GM19452 (cell line): ENCODE measurements at regions not wholly inside any gene's neighbourhood (a gene's known extent, or its start where the extent isn't known, plus 50 kb on each side); places are given as distances from the start of the nearest gene placed in this dataset.

ENCODE experiments used
- ATAC-seq: cut with Tn5 transposase; IDR thresholded peaks from one replicate; pipeline ENCODE4 v1.9.1; 2021; ENCODE audit not compliant: unreplicated experiment

DNA sequence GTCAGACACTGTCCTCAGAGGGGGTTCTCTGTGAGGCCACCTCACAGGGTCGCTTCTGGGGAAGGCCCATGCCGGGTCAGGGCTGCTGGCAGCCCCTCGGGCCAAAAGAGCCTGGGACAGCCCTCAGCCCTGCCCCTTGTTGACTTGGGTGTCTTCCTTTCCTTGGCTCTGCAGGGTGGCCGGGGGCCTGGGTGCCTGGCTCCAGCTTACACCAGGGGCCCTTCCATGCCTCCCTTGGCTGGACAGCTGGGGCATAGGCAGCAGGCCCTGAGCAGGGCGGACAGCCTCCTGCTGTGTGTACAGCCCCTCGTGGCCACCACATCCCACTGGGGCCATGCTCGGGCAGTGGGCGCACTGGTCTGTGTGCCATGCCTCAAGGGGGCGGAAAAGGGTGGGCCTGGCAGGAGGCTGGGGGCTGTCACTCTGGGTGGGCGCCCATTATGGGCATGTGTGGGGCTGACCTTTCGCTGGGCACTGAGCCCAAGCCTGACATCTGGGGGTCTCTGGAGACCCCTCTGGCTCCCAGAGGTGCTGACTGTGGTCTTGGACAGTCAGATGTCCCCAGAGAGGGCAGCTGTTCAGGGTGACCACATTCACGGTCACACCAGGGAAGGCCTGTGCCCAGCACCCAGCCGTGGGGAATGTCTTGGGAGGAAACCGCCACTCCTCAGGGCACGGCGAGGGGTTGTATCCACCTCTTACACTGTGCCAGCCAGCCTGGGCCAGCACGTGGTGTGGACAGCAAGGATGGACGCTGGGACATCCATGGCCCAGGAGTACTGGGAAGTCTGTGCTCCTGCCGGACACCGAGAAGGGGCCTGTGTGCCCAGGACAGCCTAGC is 313.3 kb downstream of the TMEM121 start:
- no peak for ATAC-seq

DNA sequence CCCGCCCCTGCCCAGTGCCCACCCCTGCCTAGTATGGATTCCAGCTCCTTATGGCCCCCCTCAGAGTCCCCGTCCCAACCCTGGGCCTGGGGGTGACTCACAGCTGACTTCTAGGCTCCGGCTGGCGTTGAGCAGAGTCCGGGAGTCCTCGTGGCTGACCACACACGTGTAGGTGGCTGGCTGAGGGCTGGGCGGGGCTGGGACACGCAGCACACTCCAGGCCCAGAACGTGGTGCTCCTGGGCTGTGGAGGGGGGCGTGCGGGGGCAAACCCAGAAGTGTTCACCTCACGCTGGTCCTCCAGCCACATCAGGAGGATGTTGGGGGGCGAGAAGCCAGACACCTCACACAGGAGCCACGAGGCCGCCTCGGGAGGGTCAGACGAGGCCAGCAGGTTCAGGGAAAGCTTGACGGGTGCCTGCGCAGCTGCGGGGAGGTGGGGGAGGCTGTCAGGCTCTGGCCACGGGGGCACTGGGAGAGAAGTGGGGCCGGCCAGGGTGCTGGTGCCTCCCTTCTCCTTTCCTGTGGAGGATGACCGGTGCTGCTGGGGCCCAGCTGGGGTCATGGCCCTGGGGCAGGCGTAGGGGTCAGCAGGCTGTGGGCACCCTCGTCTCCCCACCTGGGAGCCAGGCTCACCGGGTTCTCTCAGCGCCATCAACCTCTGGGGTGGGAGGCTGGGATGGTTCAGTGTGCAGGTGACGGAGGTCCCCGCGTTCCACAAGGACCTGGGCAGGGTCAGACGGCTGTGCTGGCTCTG is 314.1 kb downstream of the TMEM121 start:
- no peak for ATAC-seq

DNA sequence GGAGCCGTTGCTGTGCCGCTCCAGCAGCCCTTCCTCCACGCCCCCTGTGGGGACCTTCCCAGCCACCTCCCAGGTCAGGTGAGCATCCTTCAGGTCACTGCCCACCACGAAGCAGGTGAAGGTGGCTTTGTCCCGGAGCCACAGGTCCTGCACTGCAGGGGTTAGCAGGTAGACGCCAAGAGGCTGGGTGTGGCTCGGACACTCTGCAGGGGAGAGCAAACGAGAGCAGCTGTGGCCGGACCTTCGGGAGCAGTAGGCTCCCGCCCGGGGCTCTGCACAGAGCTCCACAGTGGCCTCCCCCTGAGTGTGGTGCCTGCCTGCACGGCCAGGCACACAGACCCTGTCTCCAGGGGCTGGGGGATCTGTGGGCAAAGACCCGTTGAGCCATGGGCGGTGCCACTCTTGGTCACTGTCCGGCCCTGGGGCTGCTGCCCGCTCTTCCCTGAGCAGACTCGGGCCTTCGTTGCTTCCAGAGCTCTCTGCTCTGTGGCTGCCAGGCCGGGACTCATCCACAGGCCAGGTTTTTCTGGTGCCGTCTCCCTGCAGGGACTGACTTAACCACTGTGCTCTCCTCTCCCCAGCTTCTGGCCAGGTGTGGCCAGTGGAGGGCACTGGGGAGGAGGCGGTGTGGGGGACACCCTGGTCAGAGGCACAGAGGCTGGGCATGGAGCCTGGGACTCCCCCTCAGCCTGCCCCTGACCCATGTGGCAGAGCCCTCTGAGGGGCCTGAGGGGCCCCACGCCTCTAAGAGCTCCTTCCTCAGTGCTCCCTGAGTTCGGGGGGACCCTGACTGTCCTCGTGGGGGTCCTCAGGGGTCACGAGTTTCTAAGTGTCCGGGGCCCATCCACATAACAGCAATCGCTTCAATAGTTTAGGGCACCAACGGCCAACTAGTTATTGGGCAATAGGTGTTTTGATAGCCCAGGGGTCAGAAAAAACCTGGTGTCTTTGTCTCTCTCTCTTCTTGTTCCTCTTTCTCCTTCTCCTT is 314.9 kb downstream of the TMEM121 start:
- no peak for ATAC-seq

DNA sequence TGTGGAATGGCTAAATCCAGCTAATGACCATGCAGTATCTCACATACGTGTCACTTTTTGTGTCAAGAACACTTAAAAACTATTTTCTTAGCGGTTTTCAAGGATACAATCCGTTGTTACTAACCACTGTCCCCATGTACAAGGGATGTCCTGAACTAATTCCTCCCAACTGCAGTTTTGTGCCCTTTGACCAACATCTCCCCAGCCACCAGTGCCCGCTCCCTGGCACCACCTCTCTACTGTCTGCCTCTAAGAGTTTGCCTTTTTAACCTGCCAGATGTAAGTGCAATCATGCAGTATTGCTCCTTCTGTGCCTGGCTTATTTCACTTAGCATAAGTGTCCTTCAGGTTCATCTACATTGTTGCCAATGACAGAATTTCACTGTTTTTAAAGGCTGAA is 315.7 kb downstream of the TMEM121 start:
- no peak for ATAC-seq

DNA sequence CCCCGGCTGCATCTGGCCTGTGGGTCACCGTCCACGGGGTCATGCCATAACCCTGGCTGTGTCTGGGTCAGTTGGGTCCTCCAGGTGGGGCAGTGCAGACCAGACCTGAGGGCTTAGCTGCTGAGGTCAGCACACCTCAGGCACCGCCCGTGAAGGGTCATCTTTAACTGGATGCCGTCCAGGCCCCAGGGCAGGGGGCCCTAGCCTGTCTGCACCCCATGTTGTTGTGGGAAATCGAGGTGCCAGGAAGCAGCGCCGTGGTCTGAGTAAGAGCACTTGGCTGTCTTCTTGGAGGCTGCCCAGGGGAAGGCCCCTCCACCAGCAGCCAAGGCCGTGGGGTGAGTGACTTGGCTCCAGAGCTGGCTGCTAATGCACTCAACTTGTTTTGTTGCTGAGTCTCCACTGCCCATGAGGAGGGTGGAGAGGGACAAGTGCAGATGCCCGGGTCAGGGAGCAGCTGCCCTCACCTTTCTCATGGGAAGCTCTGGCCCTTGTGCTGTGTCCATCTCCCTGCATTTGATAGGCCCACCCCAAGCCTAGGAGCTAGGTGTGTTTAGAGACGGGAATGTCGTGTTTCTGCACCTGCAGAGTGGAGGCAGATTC is 317.2 kb downstream of the TMEM121 start:
- ATAC-seq = no peak

DNA sequence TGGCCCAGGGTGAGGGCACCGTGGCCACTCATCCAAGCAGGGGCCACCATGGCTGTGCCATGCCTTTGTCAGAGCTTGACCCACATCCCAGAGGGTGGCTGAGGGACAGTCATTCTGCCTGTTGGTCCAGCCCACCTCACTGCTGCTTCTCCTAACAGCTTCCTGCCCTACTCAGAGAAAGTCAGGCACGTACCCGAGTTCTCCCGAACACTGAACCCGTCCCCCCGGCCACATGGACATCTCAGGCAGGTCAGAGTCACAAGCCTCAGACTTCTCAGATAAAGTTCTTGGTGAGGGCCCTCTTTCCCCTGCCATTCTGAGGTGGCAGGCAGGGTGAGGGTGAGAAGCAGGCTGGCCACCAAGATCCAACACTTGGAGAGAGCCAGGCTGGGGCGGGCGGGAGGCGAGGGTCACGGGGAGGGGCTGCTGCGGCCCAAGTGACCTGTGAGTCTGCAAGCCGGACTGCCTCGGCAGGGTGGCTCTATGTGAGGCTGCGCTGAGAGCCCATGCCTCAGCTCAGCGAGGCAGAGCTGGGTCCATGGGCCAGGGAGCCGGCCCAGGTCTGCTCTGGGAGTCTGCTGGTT is 317.8 kb downstream of the TMEM121 start:
- no peak for ATAC-seq

DNA sequence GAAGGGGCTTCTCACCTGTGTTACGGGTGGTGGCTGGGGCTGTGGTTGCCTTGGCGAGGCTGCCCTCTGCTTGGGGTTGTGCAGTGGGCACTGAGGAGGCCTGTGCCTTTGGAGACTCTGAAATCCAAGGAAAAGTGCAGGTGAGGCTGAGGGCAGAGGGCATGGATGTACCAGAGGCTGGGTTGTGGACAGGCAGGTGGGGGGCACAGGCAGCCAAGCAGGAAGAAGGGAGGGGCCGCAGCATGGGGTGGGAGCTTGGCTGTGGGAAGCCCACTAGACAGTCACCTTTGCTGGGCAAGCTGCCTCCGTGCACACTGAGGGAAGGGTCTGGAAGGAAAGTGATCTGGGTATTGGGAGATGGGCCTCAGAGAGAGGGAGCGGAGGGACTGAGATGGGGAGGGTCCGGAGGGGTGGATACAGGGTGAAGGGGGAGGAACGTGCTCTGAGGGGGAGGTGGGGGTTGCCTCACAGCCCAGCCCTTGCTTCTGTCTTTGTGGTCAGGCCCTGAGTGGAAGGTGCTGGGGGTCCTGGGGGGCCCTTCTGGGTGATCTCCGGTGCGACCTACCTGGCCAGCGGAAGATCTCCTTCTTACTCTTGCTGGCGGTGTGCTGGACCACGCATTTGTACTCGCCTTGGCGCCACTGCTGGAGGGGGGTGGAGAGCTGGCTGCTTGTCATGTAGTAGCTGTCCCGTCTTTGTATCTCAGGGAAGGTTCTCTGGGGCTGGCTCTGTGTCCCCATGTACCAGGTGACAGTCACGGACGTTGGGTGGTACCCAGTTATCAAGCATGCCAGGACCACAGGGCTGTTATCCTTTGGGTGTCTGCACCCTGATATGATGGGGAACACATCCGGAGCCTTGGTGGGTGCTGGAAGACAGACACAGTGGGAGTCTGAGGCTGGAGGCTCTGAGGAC is 318.7 kb downstream of the TMEM121 start:
- no peak for ATAC-seq

DNA sequence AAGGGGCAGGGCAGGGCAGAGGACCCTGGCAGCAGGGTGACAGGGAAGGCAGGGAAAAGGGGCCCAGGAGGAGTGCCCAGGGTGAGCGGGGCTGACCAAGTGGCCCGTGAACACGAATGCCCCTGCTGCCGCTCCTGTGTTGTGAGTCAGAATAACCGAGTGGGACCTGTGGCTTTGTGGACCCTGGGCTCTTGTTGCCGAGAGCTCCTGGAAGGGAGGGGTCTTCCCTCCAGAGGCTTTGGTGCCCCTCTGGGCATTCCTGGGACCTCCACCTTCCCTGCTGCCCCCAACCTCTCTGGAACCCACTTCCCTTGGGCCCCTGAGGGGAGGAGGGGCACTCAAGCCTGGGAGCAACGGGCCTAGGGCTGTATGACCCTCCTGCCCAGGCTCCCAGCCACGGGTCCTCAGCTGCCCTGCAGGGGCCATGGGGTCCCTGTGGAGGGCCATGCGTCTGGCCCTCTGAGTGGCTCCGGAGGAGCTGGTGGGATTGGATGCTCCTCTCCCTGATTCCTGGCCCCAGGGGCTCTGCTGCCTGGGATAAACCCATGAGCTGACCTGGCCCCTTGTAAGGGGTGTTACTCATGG is 319.4 kb downstream of the TMEM121 start:
- ATAC-seq = no peak

DNA sequence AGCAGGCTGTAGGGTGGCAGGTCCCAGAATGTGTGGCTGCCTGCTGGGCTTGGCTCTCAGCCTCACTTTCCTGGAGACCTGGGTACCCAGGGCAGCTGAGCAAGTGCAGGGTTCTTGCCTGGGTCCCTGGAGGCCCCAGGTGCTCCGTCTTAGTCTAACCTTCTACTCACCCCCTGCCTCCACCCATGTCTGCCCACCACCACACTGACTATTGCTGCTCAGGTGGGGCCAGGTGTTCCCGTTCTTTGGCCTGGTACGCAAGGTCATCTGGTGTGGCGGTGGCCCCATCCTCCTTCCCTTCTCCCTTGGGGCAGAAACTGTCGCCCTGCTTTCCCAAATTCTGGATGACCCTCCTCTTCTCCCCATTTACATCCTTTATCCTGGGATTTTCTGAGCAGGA is 319.9 kb downstream of the TMEM121 start:
- no peak for ATAC-seq

DNA sequence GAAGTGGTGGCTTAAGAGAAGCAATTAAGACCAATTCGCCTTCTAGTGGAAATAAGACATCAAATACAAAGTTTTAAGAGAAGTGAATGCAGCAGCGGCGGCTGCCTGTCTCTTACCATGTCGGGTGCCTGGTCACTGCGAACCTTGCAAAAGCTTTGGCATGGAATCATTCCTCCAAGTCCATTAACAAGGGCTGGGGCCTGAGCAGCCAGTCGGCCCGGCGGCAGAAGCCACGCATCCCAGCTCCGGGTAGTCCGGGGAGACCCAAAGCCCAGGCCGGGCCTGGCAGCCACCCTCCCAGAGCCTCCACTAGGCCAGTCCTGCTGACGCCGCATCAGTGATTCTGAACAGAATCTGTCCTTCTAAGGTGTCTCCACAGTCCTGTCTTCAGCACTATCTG is 321.0 kb downstream of the TMEM121 start:
- ATAC-seq = no peak

DNA sequence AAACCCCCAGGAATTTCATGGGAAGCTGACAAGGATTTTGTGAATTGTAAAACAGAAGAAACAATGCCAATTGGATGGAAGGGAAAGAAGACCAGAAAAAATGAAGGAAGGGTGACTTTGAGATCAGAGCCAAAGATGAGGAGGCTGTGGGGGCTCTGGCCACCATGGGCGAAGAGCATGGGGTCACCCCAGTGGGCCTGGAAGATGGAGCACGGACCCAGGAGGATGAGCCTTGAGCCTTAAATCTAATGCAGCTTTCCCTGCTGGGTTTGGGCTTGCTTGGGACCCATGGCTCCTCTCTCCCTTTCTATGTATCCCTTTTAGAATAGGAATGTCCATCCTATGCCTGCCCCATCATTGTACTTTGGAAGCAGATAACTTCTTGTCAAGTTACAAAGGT is 322.2 kb downstream of the TMEM121 start:
- no peak for ATAC-seq

DNA sequence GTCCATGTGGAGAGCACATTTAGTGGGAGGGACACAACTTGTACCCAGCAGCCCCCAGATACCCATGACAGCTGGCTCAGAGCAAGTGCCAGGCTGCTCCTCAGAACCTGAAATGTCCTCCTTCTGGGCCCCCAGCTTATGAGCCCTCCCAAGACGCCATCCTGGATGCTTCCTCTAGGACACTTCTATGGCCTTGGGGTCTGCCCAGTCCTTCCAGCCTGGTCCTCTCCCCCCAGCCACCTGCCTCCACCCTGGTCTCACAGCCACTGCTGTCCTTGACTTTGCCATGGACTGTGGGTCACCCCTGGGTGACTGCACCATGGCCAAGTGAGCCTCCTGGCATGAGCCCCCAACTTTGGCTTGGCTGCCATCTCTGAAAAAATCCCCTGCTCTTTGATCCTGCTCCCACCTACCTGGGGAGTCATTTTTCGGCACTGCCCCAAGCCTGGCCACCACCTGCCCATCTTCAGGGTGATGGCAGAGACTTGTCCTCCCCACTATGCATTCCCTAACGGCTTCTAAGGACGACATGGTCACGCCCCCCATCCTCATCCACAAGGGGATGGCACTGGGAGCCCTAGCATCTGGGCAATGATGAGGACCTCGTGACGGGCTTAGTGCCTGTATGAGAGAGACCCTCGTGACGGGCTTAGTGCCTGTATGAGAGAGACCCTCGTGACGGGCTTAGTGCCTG is 323.7 kb downstream of the TMEM121 start:
- ATAC-seq = no peak

DNA sequence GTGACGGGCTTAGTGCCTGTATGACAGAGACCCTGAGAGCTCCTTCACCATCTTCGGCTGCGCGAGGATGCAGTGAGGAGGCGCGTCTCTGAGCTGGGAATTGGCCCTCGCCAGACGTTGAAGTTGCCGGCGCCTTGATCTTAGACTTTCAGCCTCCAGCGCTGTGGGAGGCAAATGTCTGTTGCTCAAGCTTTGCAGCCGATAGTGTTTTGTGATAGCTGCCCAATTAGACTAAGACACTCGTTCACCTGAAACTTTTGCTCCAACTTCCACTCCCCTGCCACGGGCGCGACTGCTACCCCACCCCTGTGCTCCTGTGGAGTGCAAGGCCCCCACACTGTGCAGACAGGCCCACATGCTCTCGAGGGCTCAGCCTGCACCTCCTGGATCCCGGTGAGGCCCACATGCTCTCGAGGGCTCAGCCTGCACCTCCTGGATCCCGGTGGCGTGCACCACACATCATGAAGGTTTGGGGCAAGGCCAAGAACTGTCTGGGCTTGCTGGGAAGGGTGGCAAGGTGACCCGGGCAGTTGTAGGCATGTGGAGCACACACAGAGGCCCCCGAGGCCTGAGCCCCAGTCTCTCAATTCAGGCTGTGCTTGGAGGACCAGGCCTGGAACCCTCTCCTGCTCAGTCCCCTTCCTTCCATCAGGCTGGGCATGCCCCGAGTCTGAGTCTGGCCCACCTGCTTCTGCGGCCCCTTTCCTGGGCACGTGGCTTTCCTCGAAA is 324.6 kb downstream of the TMEM121 start:
- no peak for ATAC-seq

DNA sequence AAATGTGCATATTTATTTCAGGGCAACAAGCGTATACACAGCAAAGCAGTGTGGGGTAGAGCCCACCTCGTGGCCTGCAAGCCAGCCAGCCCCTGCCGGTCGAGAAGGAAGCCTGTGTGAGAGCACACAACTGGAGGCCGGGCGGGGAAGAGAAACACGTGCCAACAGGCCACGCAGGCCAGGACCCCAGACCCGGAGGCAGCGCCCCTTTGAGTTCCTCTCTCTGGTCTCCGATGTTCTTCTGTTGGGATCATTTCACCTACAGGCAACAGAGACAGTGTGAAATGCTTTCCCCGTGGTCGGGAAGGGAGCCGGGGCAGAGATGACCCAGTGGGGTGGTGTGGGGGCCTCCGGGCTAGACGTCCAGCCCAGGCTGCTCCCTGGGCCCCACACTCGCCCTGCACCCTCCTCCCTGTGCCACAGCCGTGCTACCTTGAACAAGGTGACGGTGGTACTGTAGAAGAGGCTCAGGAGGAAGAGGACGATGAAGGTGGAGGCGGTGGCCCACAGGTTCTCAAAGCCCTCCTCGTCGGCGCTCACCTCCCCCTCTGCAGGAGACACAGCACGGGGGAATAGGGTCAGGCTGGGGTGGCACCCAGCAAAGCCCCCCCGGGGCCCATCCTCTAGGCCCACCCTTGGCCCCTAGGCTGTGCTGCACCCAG is 325.5 kb downstream of the TMEM121 start:
- ATAC-seq = no peak

DNA sequence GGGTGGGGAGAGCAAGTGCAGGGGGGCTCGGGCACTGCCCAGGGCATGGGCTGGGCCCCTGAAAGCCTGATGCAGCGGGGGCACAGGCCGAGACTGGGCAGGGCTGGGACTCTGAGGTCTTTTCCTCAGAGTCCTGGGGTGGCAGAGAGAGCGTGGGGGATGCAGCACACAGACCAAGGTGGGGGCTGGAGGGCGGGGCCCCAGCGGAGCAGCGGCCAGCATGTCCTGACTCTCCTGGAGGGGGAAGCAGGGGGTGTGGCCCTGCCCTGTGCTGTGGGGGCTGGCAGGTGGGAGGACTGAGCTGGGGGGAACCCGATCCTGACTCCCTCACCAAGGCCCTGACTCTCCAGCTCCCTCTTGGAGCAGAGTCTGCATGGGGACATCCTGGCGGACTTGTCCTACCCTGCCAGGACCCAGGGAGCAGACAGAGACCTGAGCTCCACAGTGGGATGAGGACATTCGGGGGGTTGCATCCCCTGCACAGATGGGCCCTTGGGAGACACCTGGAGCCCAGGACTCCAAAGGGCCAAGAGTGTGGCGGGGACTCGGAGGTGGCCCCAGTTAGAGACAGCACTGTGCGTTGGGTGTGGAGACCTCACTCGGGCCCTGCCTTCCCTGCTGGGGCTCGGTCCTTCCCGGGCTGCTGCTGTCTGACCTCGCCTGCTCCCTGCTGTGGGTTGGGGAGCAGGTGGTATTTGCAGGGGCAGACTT is 326.1 kb downstream of the TMEM121 start:
- ATAC-seq = no peak

DNA sequence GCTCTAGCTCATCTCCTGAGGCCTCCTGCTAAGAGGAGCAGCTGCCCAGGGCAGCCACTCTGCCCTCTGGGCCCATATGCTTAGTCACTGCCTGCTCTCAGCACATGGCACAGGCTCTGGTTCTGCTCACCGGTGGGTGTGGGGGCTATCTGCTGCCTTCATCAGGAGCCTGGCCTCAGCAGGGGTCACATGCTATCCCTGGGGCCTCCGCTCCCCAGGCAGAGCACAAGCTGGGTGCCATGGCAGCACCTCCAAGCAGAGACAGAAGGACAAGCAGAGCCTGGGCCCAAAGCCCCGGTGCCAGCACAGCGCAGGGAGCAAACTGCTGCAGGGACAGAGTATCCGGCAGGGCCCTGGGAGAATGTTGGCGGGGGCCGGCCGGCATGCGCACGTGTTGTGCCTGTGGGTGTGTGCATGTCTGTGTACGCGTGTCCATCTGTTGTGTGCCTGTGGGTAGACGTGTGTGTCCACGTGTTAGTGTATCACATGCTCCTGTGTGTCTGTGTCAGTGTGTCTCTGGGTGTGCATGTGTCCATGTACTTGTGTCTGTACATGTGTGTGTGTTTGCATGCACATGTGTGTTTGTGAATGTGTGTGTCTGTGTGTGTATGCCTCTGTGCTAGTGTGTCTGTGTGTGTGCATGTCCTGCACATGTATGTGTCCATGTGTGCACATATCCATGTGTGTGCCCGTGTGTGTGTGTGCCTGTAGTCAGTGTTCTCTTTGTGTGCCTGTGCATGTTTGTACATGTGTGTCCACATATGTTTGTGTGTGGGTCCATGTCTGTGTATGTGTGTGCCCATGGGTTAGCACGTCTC is 326.9 kb downstream of the TMEM121 start:
- ATAC-seq = no peak
